B cell (primary cell): ENCODE measurements at regions not wholly inside any gene's neighbourhood (a gene's known extent, or its start where the extent isn't known, plus 50 kb on each side); places are given as distances from the start of the nearest gene placed in this dataset.

Source experiments
- ATAC-seq: fragments of 200-7000 bp; cut with Tn5 transposase; one replicate; pipeline ENCODE4 v1.10.0; 2021; ENCODE audit warnings: low read depth, mild to moderate bottlenecking, moderate number of reproducible peaks, moderate library complexity
- CTCF ChIA-PET: fragments of 350-600 bp; sonication (Branson Sonifier 250); formaldehyde crosslinking; loops from one replicate; lab custom pipeline; 2021; ENCODE audit warnings: antibody characterized with exemption, inconsistent platforms; lab: Charles Lee
- POLR2A ChIA-PET: fragments of 350-600 bp; sonication (Branson Sonifier 250); formaldehyde crosslinking; loops from one replicate; lab custom pipeline; 2021; ENCODE audit warnings: antibody characterized with exemption; lab: Charles Lee
- DNase-seq: peaks from one replicate; pipeline ENCODE4 v3.0.0; 2013
- H2AFZ ChIP-seq: 2 replicates; pipeline ENCODE4 v1.6.1; 2012; ENCODE audit warnings: mild to moderate bottlenecking, low read depth, low read length; ENCODE audit not compliant: insufficient read depth, poor library complexity, severe bottlenecking
- H3K27ac ChIP-seq, 2 donors: 1 replicate in 1 of 2; 2 replicates in 1 of 2; pipeline ENCODE4 v1.5.1; 2012 to 2013; ENCODE audit warnings: low read length in 2 of 2, mild to moderate bottlenecking in 2 of 2, moderate library complexity in 1 of 2
- H3K27me3 ChIP-seq, 4 experiments: fragments of 200-600 bp in 1 of 4; sonication (generic) in 1 of 4; replicated peaks in 1 of 4; 1 replicate in 2 of 4; 2 replicates in 2 of 4; pipeline versions ENCODE4 v1.6.1 to v1.7.0; 2013 to 2016; ENCODE audit warnings: low read length in 3 of 4, mild to moderate bottlenecking in 2 of 4, mixed read lengths in 1 of 4, moderate library complexity in 1 of 4; ENCODE audit not compliant: insufficient read depth in 4 of 4, control insufficient read depth in 3 of 4; ENCODE audit errors: control extremely low read depth in 1 of 4
- H3K36me3 ChIP-seq, 2 experiments: replicated peaks in 1 of 2; 1 replicate in 1 of 2; 2 replicates in 1 of 2; pipeline versions ENCODE4 v1.6.1 to v1.7.1; 2013; ENCODE audit warnings: low read length in 1 of 2; ENCODE audit not compliant: insufficient read depth in 2 of 2, control insufficient read depth in 1 of 2; ENCODE audit errors: control extremely low read depth in 1 of 2, extremely low read depth in 1 of 2
- H3K4me1 ChIP-seq, 2 donors: fragments of 200-600 bp in 1 of 2; sonication (generic) in 1 of 2; 1 replicate in 1 of 2; 2 replicates in 1 of 2; pipeline versions ENCODE4 v1.5.1 to v1.6.1; 2013 to 2017; ENCODE audit warnings: low read length in 2 of 2; ENCODE audit not compliant: control insufficient read depth in 2 of 2, insufficient read depth in 2 of 2
- H3K4me2 ChIP-seq: replicated peaks from 2 replicates; pipeline ENCODE3; 2012; ENCODE audit warnings: mild to moderate bottlenecking, low read depth, low read length; ENCODE audit not compliant: poor library complexity, severe bottlenecking
- H3K4me3 ChIP-seq, 5 experiments: fragments of 200-600 bp in 1 of 5; sonication (generic) in 1 of 5; 1 replicate in 3 of 5; 2 replicates in 2 of 5; pipeline versions ENCODE4 v1.5.1 to v1.7.0; 2011 to 2016; ENCODE audit warnings: low read length in 4 of 5, mild to moderate bottlenecking in 4 of 5, low read depth in 2 of 5, control low read depth in 1 of 5, moderate library complexity in 1 of 5; ENCODE audit not compliant: insufficient read depth in 1 of 5; ENCODE audit errors: control extremely low read depth in 1 of 5, extremely low read depth in 1 of 5
- H3K79me2 ChIP-seq: fragments of 200-600 bp; sonication (generic); one replicate; pipeline ENCODE4 v1.6.0; 2016; ENCODE audit warnings: low read length; ENCODE audit not compliant: control insufficient read depth, insufficient read depth
- H3K9ac ChIP-seq: fragments of 200-600 bp; sonication (generic); 2 replicates; pipeline ENCODE4 v1.6.1; 2017; ENCODE audit warnings: mild to moderate bottlenecking, low read length, moderate library complexity
- H3K9me3 ChIP-seq, 3 donors: one replicate each; pipeline versions ENCODE4 v1.6.1 to v1.7.1; 2013; ENCODE audit warnings: low read length in 2 of 3; ENCODE audit not compliant: control insufficient read depth in 2 of 3, insufficient read depth in 1 of 3; ENCODE audit errors: control extremely low read depth in 1 of 3
- H4K20me1 ChIP-seq: 2 replicates; pipeline ENCODE4 v1.6.0; 2012; ENCODE audit warnings: mild to moderate bottlenecking, low read length; ENCODE audit not compliant: insufficient read depth, control insufficient read depth, poor library complexity, severe bottlenecking
- H3K27ac Mint-ChIP-seq: one replicate; pipeline ENCODE4 v1.8.0; 2021; ENCODE audit warnings: mixed read lengths
- H3K27me3 Mint-ChIP-seq: one replicate; pipeline ENCODE4 v1.8.0; 2021; ENCODE audit warnings: mixed read lengths
- H3K4me1 Mint-ChIP-seq: one replicate; pipeline ENCODE4 v1.8.0; 2021; ENCODE audit warnings: mixed read lengths
- H3K4me3 Mint-ChIP-seq: one replicate; pipeline ENCODE4 v1.8.0; 2021; ENCODE audit warnings: mixed read lengths
- H3K9me3 Mint-ChIP-seq: one replicate; pipeline ENCODE4 v1.8.0; 2022; ENCODE audit warnings: mixed read lengths; ENCODE audit not compliant: insufficient read depth
- CTCF ChIP-seq: fragments of 200-600 bp; IDR thresholded peaks from one replicate; pipeline ENCODE4 v1.8.0; 2022; ENCODE audit warnings: antibody characterized with exemption, mild to moderate bottlenecking
- EZH2 ChIP-seq: IDR thresholded peaks from 2 replicates; pipeline ENCODE4 v1.6.1; 2012; ENCODE audit warnings: borderline replicate concordance, low read depth, mild to moderate bottlenecking, moderate library complexity, low read length; ENCODE audit not compliant: insufficient read depth, poor library complexity, severe bottlenecking
- WGBS: methylation state at CpG from one replicate; pipeline ENCODE4 v1.1.5; 2013; ENCODE audit warnings: missing lambda C conversion rate; ENCODE audit not compliant: insufficient coverage; 5-methylcytosine and 5-hydroxymethylcytosine counted together
- intact Hi-C: fragments of 100-400 bp; cut with micrococcal nuclease; formaldehyde crosslinking; loops from one replicate; pipeline ENCODE4 v1.10.0; 2022

- H3K4me3 Mint-ChIP-seq, result no peak overlapping the region
- H3K27ac Mint-ChIP-seq, result no peak overlapping the region
Measured at GRCh38 chr18:76721207-76721996, 101.0 kb upstream of the ZNF236 start.

More at GRCh38 chr18:76721207-76721996, 101.0 kb upstream of the ZNF236 start:
- H3K4me1 ChIP-seq, result no peaks in the 10 kb centered on the region
- ATAC-seq (no peak), DNase-seq (no peak)
- H3K36me3 ChIP-seq, result no peaks in the 10 kb centered on the region
- H3K27me3 ChIP-seq, result no peaks in the 10 kb centered on the region
- Mint-ChIP-seq H3K9me3 (no peaks in the 10 kb centered on the region), H3K27me3 (peaks cover 17% of the 10 kb centered on the region), H3K4me1 (no peaks in the 10 kb centered on the region)
- H3K4me3 ChIP-seq, result no peak overlapping the region
- peaks cover 0 to 2% (median 0%) of the 10 kb centered on the region in 3 donors for H3K9me3 ChIP-seq
- intact Hi-C loops, result no loop called here
- TF ChIP-seq CTCF, result no peak
- TF ChIP-seq EZH2, result no peak
- no peaks in the 10 kb centered on the region for H4K20me1 ChIP-seq
- CTCF ChIA-PET, result interaction anchor here (0.9 to 3.3 kb wide), 2 partner anchors 11 to 323 kb away, joined by 3 to 15 read pairs; no protein-coding TSS in a partner anchor
- no peak overlapping the region for H3K9ac ChIP-seq
- 58% methylated on average over 6 of the region's 9 CpGs for WGBS
- no peak overlapping the region for H2AFZ ChIP-seq
- no peak overlapping the region for H3K27ac ChIP-seq
- no peaks in the 10 kb centered on the region for H3K79me2 ChIP-seq
- no peak overlapping the region for H3K4me2 ChIP-seq
- POLR2A ChIA-PET, result no interaction called here
